ENCODE measurements at regions not wholly inside any gene's neighbourhood (a gene's known extent, or its start where the extent isn't known, plus 50 kb on each side); places are given as distances from the start of the nearest gene placed in this dataset.

DNA sequence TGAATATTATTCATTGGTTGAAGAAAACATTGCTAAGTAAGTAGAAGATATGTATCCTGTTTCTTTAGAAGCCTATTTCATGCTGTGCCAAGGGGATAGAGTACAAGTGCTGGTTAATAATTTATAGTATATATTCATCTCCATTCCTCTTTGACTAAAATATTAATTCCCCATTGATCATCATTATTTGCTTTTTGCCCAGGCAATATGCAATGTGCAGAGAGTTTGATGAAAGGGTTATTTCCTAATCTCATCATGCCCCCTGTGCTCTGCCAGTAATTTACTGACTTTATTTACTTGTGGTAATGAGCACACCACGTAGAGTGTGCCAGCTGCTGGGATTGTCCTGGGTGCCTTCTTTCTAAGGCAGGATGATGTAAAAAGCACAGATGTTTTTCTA, 180.9 kb downstream of the REEP3 start:
- Histone ChIP-seq H3K36me3 (ENCODE audit: insufficient read depth) (no peaks in the 10 kb centered on the region), H3K4me1 (ENCODE audit: insufficient read depth) (peaks cover 15% of the 10 kb centered on the region), H4K20me1 (replicated peaks; ENCODE audit: insufficient read depth) (no peaks in the 10 kb centered on the region), H3K79me2 (replicated peaks; ENCODE audit: insufficient read depth) (no peaks in the 10 kb centered on the region), H2AFZ (no peak overlapping the region), H3F3A (replicated peaks; ENCODE audit: low read depth) (no peaks in the 10 kb centered on the region), H3K27ac (ENCODE audit: low read depth) (no peak overlapping the region), H3K27me3 (ENCODE audit: insufficient read depth) (no peaks in the 10 kb centered on the region), H3K9me2 (ENCODE audit: insufficient read depth) (peaks cover 10% of the 10 kb centered on the region; the same call in 1 of the 2 replicates), H3K4me2 (no peak overlapping the region), H3K4me3 (no peak overlapping the region)
- H3K27ac Mint-ChIP-seq = no peak overlapping the region
- DNase-seq (ENCODE audit: low spot score) (no peak), ATAC-seq (no peak)
- peaks cover 3% of the 10 kb centered on the region; the same call in 1 of the 3 replicates for H3K36me3 Mint-ChIP-seq (ENCODE audit: low read depth)
- no peak overlapping the region for H3K4me3 Mint-ChIP-seq
- H3K9me3 Mint-ChIP-seq = no peaks in the 10 kb centered on the region
- H3K4me1 Mint-ChIP-seq = peaks cover 21% of the 10 kb centered on the region
- peaks cover 2% of the 10 kb centered on the region for H3K27me3 Mint-ChIP-seq (ENCODE audit: insufficient read depth, low read depth, poor library complexity)
- TF ChIP-seq, protein P1, sequence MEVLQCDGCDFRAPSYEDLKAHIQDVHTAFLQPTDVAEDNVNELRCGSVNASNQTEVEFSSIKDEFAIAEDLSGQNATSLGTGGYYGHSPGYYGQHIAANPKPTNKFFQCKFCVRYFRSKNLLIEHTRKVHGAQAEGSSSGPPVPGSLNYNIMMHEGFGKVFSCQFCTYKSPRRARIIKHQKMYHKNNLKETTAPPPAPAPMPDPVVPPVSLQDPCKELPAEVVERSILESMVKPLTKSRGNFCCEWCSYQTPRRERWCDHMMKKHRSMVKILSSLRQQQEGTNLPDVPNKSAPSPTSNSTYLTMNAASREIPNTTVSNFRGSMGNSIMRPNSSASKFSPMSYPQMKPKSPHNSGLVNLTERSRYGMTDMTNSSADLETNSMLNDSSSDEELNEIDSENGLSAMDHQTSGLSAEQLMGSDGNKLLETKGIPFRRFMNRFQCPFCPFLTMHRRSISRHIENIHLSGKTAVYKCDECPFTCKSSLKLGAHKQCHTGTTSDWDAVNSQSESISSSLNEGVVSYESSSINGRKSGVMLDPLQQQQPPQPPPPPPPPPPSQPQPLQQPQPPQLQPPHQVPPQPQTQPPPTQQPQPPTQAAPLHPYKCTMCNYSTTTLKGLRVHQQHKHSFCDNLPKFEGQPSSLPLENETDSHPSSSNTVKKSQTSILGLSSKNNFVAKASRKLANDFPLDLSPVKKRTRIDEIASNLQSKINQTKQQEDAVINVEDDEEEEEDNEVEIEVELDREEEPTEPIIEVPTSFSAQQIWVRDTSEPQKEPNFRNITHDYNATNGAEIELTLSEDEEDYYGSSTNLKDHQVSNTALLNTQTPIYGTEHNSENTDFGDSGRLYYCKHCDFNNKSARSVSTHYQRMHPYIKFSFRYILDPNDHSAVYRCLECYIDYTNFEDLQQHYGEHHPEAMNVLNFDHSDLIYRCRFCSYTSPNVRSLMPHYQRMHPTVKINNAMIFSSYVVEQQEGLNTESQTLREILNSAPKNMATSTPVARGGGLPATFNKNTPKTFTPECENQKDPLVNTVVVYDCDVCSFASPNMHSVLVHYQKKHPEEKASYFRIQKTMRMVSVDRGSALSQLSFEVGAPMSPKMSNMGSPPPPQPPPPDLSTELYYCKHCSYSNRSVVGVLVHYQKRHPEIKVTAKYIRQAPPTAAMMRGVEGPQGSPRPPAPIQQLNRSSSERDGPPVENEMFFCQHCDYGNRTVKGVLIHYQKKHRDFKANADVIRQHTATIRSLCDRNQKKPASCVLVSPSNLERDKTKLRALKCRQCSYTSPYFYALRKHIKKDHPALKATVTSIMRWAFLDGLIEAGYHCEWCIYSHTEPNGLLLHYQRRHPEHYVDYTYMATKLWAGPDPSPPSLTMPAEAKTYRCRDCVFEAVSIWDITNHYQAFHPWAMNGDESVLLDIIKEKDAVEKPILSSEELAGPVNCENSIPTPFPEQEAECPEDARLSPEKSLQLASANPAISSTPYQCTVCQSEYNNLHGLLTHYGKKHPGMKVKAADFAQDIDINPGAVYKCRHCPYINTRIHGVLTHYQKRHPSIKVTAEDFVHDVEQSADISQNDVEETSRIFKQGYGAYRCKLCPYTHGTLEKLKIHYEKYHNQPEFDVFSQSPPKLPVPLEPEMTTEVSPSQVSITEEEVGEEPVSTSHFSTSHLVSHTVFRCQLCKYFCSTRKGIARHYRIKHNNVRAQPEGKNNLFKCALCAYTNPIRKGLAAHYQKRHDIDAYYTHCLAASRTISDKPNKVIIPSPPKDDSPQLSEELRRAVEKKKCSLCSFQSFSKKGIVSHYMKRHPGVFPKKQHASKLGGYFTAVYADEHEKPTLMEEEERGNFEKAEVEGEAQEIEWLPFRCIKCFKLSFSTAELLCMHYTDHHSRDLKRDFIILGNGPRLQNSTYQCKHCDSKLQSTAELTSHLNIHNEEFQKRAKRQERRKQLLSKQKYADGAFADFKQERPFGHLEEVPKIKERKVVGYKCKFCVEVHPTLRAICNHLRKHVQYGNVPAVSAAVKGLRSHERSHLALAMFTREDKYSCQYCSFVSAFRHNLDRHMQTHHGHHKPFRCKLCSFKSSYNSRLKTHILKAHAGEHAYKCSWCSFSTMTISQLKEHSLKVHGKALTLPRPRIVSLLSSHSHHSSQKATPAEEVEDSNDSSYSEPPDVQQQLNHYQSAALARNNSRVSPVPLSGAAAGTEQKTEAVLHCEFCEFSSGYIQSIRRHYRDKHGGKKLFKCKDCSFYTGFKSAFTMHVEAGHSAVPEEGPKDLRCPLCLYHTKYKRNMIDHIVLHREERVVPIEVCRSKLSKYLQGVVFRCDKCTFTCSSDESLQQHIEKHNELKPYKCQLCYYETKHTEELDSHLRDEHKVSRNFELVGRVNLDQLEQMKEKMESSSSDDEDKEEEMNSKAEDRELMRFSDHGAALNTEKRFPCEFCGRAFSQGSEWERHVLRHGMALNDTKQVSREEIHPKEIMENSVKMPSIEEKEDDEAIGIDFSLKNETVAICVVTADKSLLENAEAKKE (CRISPR knock-in tag; IDR thresholded peaks at IDR 0.05) = no peak
- no peak for TF ChIP-seq JUNB (IDR thresholded peaks at IDR 0.05; ENCODE audit: unreplicated experiment)
- TF ChIP-seq, protein P2, sequence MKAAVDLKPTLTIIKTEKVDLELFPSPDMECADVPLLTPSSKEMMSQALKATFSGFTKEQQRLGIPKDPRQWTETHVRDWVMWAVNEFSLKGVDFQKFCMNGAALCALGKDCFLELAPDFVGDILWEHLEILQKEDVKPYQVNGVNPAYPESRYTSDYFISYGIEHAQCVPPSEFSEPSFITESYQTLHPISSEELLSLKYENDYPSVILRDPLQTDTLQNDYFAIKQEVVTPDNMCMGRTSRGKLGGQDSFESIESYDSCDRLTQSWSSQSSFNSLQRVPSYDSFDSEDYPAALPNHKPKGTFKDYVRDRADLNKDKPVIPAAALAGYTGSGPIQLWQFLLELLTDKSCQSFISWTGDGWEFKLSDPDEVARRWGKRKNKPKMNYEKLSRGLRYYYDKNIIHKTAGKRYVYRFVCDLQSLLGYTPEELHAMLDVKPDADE (IDR thresholded peaks at IDR 0.05) = no peak
- TF ChIP-seq POLR2AphosphoS5 (IDR thresholded peaks at IDR 0.05; ENCODE audit: low read depth) = no peak
- no peak for TF ChIP-seq NANOG (IDR thresholded peaks at IDR 0.05; ENCODE audit: borderline replicate concordance)
- TF ChIP-seq, protein P3, sequence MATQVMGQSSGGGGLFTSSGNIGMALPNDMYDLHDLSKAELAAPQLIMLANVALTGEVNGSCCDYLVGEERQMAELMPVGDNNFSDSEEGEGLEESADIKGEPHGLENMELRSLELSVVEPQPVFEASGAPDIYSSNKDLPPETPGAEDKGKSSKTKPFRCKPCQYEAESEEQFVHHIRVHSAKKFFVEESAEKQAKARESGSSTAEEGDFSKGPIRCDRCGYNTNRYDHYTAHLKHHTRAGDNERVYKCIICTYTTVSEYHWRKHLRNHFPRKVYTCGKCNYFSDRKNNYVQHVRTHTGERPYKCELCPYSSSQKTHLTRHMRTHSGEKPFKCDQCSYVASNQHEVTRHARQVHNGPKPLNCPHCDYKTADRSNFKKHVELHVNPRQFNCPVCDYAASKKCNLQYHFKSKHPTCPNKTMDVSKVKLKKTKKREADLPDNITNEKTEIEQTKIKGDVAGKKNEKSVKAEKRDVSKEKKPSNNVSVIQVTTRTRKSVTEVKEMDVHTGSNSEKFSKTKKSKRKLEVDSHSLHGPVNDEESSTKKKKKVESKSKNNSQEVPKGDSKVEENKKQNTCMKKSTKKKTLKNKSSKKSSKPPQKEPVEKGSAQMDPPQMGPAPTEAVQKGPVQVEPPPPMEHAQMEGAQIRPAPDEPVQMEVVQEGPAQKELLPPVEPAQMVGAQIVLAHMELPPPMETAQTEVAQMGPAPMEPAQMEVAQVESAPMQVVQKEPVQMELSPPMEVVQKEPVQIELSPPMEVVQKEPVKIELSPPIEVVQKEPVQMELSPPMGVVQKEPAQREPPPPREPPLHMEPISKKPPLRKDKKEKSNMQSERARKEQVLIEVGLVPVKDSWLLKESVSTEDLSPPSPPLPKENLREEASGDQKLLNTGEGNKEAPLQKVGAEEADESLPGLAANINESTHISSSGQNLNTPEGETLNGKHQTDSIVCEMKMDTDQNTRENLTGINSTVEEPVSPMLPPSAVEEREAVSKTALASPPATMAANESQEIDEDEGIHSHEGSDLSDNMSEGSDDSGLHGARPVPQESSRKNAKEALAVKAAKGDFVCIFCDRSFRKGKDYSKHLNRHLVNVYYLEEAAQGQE (IDR thresholded peaks at IDR 0.05; ENCODE audit: unreplicated experiment) = no peak
- TF ChIP-seq ZNF114 (CRISPR knock-in tag; IDR thresholded peaks at IDR 0.05) = no peak
- no peak for TF ChIP-seq EZH2phosphoT487 (IDR thresholded peaks at IDR 0.05; ENCODE audit: unreplicated experiment)
- no peak for TF ChIP-seq STAT1 (IDR thresholded peaks at IDR 0.05; ENCODE audit: unreplicated experiment)
- TF ChIP-seq, protein P4, sequence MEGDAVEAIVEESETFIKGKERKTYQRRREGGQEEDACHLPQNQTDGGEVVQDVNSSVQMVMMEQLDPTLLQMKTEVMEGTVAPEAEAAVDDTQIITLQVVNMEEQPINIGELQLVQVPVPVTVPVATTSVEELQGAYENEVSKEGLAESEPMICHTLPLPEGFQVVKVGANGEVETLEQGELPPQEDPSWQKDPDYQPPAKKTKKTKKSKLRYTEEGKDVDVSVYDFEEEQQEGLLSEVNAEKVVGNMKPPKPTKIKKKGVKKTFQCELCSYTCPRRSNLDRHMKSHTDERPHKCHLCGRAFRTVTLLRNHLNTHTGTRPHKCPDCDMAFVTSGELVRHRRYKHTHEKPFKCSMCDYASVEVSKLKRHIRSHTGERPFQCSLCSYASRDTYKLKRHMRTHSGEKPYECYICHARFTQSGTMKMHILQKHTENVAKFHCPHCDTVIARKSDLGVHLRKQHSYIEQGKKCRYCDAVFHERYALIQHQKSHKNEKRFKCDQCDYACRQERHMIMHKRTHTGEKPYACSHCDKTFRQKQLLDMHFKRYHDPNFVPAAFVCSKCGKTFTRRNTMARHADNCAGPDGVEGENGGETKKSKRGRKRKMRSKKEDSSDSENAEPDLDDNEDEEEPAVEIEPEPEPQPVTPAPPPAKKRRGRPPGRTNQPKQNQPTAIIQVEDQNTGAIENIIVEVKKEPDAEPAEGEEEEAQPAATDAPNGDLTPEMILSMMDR (conservative IDR thresholded peaks at IDR 0.05; ENCODE audit: low read depth in 2 of 2) = no peak
- no peak for TF ChIP-seq CREB1 (CRISPR knock-in tag; IDR thresholded peaks at IDR 0.05; ENCODE audit: low read depth)
- TF ChIP-seq ZNF331 (CRISPR knock-in tag; IDR thresholded peaks at IDR 0.05; ENCODE audit: low read depth) = no peak
